Osteocyte (in vitro differentiated cells): ENCODE measurements at regions not wholly inside any gene's neighbourhood (a gene's known extent, or its start where the extent isn't known, plus 50 kb on each side); places are given as distances from the start of the nearest gene placed in this dataset.

Source experiments
- DNase-seq: peaks from one replicate; pipeline ENCODE4 v3.0.0; 2021; ENCODE audit warnings: mixed read lengths; ENCODE audit not compliant: unreplicated experiment; ENCODE audit errors: extremely low spot score
- H3K27ac Mint-ChIP-seq: one replicate; pipeline ENCODE4 v1.8.0; 2021; ENCODE audit warnings: mild to moderate bottlenecking, mixed read lengths; ENCODE audit not compliant: unreplicated experiment
- H3K27me3 Mint-ChIP-seq: one replicate; pipeline ENCODE4 v1.8.0; 2021; ENCODE audit warnings: mixed read lengths; ENCODE audit not compliant: unreplicated experiment
- H3K36me3 Mint-ChIP-seq: one replicate; pipeline ENCODE4 v1.8.0; 2021; ENCODE audit warnings: mixed read lengths; ENCODE audit not compliant: unreplicated experiment
- H3K4me1 Mint-ChIP-seq: one replicate; pipeline ENCODE4 v1.8.0; 2021; ENCODE audit warnings: mixed read lengths; ENCODE audit not compliant: unreplicated experiment
- H3K4me3 Mint-ChIP-seq: one replicate; pipeline ENCODE4 v1.8.0; 2021; ENCODE audit warnings: mild to moderate bottlenecking, moderate library complexity, mixed read lengths; ENCODE audit not compliant: unreplicated experiment
- H3K9me3 Mint-ChIP-seq: one replicate; pipeline ENCODE4 v1.8.0; 2021; ENCODE audit warnings: mixed read lengths; ENCODE audit not compliant: unreplicated experiment
- TF ChIP-seq, protein P1 (sequence below): fragments of 200-600 bp; sonication (generic); IDR thresholded peaks from 2 replicates; pipeline ENCODE4 v1.5.0; 2021; ENCODE audit warnings: antibody characterized with exemption, mild to moderate bottlenecking, moderate library complexity

DNA sequence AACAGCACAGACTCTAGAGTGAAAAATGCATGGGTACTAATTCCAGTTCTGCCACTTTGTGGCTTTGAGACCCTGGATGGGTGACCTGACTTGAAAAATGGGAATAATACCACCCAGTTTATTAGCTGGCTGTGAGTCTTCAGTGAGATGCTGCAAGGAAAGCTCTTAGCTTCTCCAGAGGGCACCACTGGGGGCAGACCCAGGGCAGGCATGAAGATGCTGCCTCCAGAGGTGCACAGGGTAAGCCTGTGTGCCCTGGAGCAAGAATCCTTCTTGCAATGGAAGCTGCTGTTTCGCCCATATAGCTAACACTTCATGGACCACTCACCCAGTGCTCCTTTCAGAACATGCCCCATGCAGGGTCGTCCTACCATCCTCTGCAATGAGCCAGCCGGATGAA lies 75.7 kb downstream of the C5orf15 start:
- Mint-ChIP-seq H3K4me3 (no peak overlapping the region), H3K27me3 (peaks cover 14% of the 10 kb centered on the region), H3K9me3 (no peaks in the 10 kb centered on the region), H3K27ac (no peak overlapping the region), H3K4me1 (peaks cover 14% of the 10 kb centered on the region), H3K36me3 (no peaks in the 10 kb centered on the region)
- DNase-seq = no peak
- TF ChIP-seq, protein P1, sequence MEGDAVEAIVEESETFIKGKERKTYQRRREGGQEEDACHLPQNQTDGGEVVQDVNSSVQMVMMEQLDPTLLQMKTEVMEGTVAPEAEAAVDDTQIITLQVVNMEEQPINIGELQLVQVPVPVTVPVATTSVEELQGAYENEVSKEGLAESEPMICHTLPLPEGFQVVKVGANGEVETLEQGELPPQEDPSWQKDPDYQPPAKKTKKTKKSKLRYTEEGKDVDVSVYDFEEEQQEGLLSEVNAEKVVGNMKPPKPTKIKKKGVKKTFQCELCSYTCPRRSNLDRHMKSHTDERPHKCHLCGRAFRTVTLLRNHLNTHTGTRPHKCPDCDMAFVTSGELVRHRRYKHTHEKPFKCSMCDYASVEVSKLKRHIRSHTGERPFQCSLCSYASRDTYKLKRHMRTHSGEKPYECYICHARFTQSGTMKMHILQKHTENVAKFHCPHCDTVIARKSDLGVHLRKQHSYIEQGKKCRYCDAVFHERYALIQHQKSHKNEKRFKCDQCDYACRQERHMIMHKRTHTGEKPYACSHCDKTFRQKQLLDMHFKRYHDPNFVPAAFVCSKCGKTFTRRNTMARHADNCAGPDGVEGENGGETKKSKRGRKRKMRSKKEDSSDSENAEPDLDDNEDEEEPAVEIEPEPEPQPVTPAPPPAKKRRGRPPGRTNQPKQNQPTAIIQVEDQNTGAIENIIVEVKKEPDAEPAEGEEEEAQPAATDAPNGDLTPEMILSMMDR = no peak

DNA sequence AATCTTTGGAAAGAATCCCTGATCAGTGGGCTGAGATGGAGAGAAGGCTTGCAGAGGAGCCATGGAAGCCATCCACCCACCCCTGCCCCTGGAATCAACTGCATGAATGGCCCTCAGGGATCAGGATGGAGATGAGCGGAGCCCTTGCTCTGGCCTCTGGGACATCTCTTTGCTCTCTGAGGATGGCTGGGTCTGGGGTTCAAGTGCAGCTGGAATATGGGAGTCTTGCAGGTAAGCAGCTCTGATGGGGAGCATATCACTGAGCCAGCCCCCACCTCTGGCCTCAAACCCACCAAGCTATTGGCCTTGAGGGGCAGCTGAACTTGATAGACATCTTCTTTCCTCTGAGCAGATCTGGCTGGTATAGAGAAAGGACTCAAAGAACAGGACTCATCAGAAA lies 76.1 kb downstream of the C5orf15 start:
- no peak overlapping the region for H3K27ac Mint-ChIP-seq
- DNase-seq = no peak
- no peak overlapping the region for H3K4me3 Mint-ChIP-seq
- H3K4me1 Mint-ChIP-seq = peaks cover 14% of the 10 kb centered on the region
- TF ChIP-seq, protein P1 = no peak
- peaks cover 13% of the 10 kb centered on the region for H3K27me3 Mint-ChIP-seq
- H3K9me3 Mint-ChIP-seq = no peaks in the 10 kb centered on the region
- H3K36me3 Mint-ChIP-seq = no peaks in the 10 kb centered on the region

DNA sequence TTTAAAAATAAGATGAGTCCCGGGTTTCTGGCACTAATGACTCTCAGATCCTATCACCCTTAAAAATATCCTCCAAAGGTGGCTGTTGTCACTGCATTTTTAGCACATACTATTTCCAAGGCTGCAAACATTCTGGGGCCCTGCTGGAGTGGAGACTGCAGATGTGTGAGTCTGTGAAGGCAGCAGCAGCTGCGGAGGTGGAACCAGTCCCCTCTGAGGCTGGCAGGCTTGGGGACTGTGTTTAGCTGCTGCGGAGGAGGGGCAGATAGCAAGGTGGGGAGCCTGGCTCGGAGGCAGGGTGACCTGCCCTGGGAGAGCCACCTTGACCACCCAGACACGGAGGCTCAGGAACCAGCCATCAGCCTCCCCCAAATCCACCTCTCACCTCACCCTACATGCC lies 77.0 kb downstream of the C5orf15 start:
- Mint-ChIP-seq H3K9me3 (no peaks in the 10 kb centered on the region), H3K27me3 (peaks cover 13% of the 10 kb centered on the region), H3K36me3 (no peaks in the 10 kb centered on the region), H3K4me3 (no peak overlapping the region), H3K27ac (no peak overlapping the region), H3K4me1 (peaks cover 14% of the 10 kb centered on the region)
- no peak for DNase-seq
- TF ChIP-seq, protein P1 = no peak

DNA sequence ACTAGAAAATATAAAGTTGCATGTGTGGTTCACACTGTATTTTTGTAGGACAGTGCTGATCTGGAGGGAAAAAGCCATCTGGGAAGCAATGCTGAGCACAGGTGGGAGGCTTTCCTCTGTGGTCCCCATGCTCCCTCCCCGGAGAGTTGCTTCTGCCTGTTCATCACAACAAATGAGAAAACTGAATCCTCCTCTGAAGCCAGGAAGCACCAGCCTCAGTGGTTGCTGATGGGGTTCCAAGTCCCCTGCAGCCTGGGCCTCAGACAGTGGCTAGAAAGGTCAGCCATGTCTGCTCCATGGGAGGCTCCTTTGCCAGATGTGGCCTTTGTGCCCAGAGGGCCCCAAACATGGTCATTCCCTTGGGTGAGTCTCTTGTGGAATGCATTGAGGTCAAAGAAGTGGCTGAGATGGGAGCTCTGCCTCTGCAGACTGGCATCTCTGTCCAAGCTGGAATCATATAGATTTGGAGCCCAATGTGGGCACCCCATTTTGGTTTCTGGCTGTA lies 77.6 kb downstream of the C5orf15 start:
- Mint-ChIP-seq H3K27ac (no peak overlapping the region), H3K4me1 (peaks cover 18% of the 10 kb centered on the region), H3K36me3 (no peaks in the 10 kb centered on the region), H3K27me3 (peaks cover 13% of the 10 kb centered on the region), H3K9me3 (no peaks in the 10 kb centered on the region), H3K4me3 (no peak overlapping the region)
- no peak for DNase-seq
- TF ChIP-seq, protein P1 = no peak

DNA sequence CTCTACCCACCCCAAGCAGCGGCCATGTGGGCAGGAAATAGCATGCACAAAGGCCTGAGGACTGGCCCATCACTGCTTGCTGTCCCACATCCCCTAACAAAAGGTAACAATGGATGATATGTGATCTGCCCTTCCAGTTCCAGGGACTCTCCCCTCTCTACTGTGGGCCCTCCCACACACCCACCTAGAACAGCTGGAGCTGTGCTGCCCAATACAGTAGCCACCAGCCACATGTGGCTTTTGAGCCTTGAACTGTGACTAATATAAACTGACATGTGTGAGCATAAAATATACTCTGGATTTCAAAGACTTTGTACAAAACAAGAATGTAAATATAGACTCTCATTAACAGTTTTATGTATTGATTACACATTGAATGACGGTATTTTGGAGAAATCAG lies 78.1 kb downstream of the C5orf15 start:
- H3K27ac Mint-ChIP-seq = no peak overlapping the region
- TF ChIP-seq, protein P1 = no peak
- no peaks in the 10 kb centered on the region for H3K9me3 Mint-ChIP-seq
- no peak for DNase-seq
- no peak overlapping the region for H3K4me3 Mint-ChIP-seq
- no peaks in the 10 kb centered on the region for H3K36me3 Mint-ChIP-seq
- H3K27me3 Mint-ChIP-seq = peaks cover 10% of the 10 kb centered on the region
- H3K4me1 Mint-ChIP-seq = peaks cover 19% of the 10 kb centered on the region
